ENCODE measurements at regions not wholly inside any gene's neighbourhood (a gene's known extent, or its start where the extent isn't known, plus 50 kb on each side); places are given as distances from the start of the nearest gene placed in this dataset.

- Histone ChIP-seq H3K27ac (ENCODE audit: low read depth, low read length, poor library complexity, severe bottlenecking) (no peak overlapping the region), H3K79me2 (ENCODE audit: insufficient read depth, low read depth, low read length) (no peaks in the 10 kb centered on the region), H3K4me3 (ENCODE audit: low read depth, low read length, poor library complexity, severe bottlenecking) (no peak overlapping the region), H3K4me1 (ENCODE audit: insufficient read depth, low read length, poor library complexity, severe bottlenecking) (no peaks in the 10 kb centered on the region), H3K36me3 (ENCODE audit: insufficient read depth, low read length) (no peaks in the 10 kb centered on the region), H3K9me2 (ENCODE audit: insufficient read depth, low read length) (no peaks in the 10 kb centered on the region), H3K9me3 (ENCODE audit: low read length) (no peaks in the 10 kb centered on the region), H3K4me2 (ENCODE audit: low read length) (no peak overlapping the region), H4K20me1 (ENCODE audit: insufficient read depth, low read length) (no peaks in the 10 kb centered on the region), H2AFZ (ENCODE audit: low read length) (no peak overlapping the region)
- no peak for DNase-seq (ENCODE audit: low spot score)
- no TSS peak for BruUV-seq (replicated peaks)
- TF ChIP-seq EZH2phosphoT487 (IDR thresholded peaks at IDR 0.05; ENCODE audit: borderline replicate concordance, low read depth, low read length), result no peak
- TF ChIP-seq CTCF (conservative IDR thresholded peaks at IDR 0.05; ENCODE audit: low read length), result no peak
- ChIA-PET POLR2A (interaction anchor here (0.8 kb wide), 1 partner anchor 29 kb away, joined by 3 read pairs; no protein-coding TSS in a partner anchor), CTCF (ENCODE audit: unreplicated experiment) (no interaction called here)
- intact Hi-C loops (cut with micrococcal nuclease; ENCODE audit: unreplicated experiment), result no loop called here
Observed at GRCh38 chr7:80359029-80359428, 152.8 kb downstream of the GNAT3 start.

- no peak overlapping the region for H3K4me3 ChIP-seq (ENCODE audit: low read depth, low read length, poor library complexity, severe bottlenecking)
- no peaks in the 10 kb centered on the region for H3K9me3 ChIP-seq (ENCODE audit: low read length)
- ChIA-PET CTCF (ENCODE audit: unreplicated experiment) (no interaction called here), POLR2A (no interaction called here)
- no peak overlapping the region for H2AFZ ChIP-seq (ENCODE audit: low read length)
- no peak overlapping the region for H3K4me2 ChIP-seq (ENCODE audit: low read length)
- no peaks in the 10 kb centered on the region for H3K79me2 ChIP-seq (ENCODE audit: insufficient read depth, low read depth, low read length)
- intact Hi-C loops (cut with micrococcal nuclease; ENCODE audit: unreplicated experiment), result no loop called here
- DNase-seq (ENCODE audit: low spot score), result no peak
- TF ChIP-seq EZH2phosphoT487 (IDR thresholded peaks at IDR 0.05; ENCODE audit: borderline replicate concordance, low read depth, low read length), result no peak
- TF ChIP-seq CTCF (conservative IDR thresholded peaks at IDR 0.05; ENCODE audit: low read length), result no peak
- H4K20me1 ChIP-seq (ENCODE audit: insufficient read depth, low read length), result no peaks in the 10 kb centered on the region
- no peaks in the 10 kb centered on the region for H3K9me2 ChIP-seq (ENCODE audit: insufficient read depth, low read length)
- H3K27ac ChIP-seq (ENCODE audit: low read depth, low read length, poor library complexity, severe bottlenecking), result no peak overlapping the region
- no peaks in the 10 kb centered on the region for H3K36me3 ChIP-seq (ENCODE audit: insufficient read depth, low read length)
- BruUV-seq (replicated peaks), result no TSS peak
- H3K4me1 ChIP-seq (ENCODE audit: insufficient read depth, low read length, poor library complexity, severe bottlenecking), result no peaks in the 10 kb centered on the region
Observed at GRCh38 chr7:80357530-80357929, 154.3 kb downstream of the GNAT3 start.

- intact Hi-C loops (cut with micrococcal nuclease; ENCODE audit: unreplicated experiment), result no loop called here
Observed at GRCh38 chr7:80350430-80350829, 161.4 kb downstream of the GNAT3 start.

More at GRCh38 chr7:80350430-80350829, 161.4 kb downstream of the GNAT3 start:
- TF ChIP-seq CTCF (conservative IDR thresholded peaks at IDR 0.05; ENCODE audit: low read length), result no peak
- no peak for TF ChIP-seq EZH2phosphoT487 (IDR thresholded peaks at IDR 0.05; ENCODE audit: borderline replicate concordance, low read depth, low read length)
- Histone ChIP-seq H3K36me3 (ENCODE audit: insufficient read depth, low read length) (no peaks in the 10 kb centered on the region), H4K20me1 (ENCODE audit: insufficient read depth, low read length) (no peaks in the 10 kb centered on the region), H3K4me1 (ENCODE audit: insufficient read depth, low read length, poor library complexity, severe bottlenecking) (no peaks in the 10 kb centered on the region), H3K27ac (ENCODE audit: low read depth, low read length, poor library complexity, severe bottlenecking) (no peak overlapping the region), H2AFZ (ENCODE audit: low read length) (no peak overlapping the region), H3K79me2 (ENCODE audit: insufficient read depth, low read depth, low read length) (no peaks in the 10 kb centered on the region), H3K9me3 (ENCODE audit: low read length) (no peaks in the 10 kb centered on the region), H3K9me2 (ENCODE audit: insufficient read depth, low read length) (no peaks in the 10 kb centered on the region), H3K4me2 (ENCODE audit: low read length) (no peak overlapping the region), H3K4me3 (ENCODE audit: low read depth, low read length, poor library complexity, severe bottlenecking) (no peak overlapping the region)
- CTCF ChIA-PET (ENCODE audit: unreplicated experiment), result no interaction called here
- POLR2A ChIA-PET, result interaction anchor here (0.6 to 0.7 kb wide), 3 partner anchors 21 to 1791 kb away, joined by 3 read pairs; no protein-coding TSS in a partner anchor
- no TSS peak for BruUV-seq (replicated peaks)
- DNase-seq (ENCODE audit: low spot score), result no peak

Measured in OCI-LY7 (cell line).